NB4 (cell line): ENCODE measurements at regions not wholly inside any gene's neighbourhood (a gene's known extent, or its start where the extent isn't known, plus 50 kb on each side); places are given as distances from the start of the nearest gene placed in this dataset.

Experiments used
- CTCF ChIP-seq: IDR thresholded peaks from one replicate; pipeline ENCODE4 v1.5.1; 2012; ENCODE audit warnings: low read depth, low read length
- MYC ChIP-seq: IDR thresholded peaks from 2 replicates; pipeline ENCODE4 v1.6.1; 2011; ENCODE audit warnings: low read depth, low read length
- POLR2A ChIP-seq: IDR thresholded peaks from 2 replicates; pipeline ENCODE4 v1.6.1; 2011; ENCODE audit warnings: mild to moderate bottlenecking; ENCODE audit not compliant: insufficient read length; ENCODE audit errors: extremely low read depth
- TF ChIP-seq, protein P1 (sequence below): IDR thresholded peaks from 2 replicates; pipeline ENCODE4 v1.6.1; 2011; ENCODE audit warnings: low read depth, low read length

DNA sequence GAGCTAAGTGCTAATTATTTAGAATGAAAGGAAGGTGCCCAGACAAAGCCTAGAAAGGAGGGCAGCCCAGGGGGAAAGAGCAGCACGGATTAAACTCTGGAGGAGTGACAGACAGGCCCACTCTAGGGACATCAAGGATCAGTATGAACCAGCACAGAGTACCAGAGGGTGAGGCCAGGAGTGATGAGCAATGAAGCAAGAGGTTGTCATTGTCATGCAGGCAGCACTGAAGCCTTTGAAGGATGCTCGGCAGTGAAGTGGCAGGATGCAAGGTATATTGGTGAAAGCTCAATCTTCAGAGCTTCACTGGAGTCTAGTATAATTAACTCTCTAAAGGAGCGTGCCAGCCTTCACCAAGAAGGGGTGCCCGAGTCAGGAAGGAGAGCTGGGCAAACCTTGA is 112.0 kb upstream of the INHBA start:
- TF ChIP-seq CTCF (no peak), POLR2A (no peak), MYC (no peak)
- TF ChIP-seq, protein P1, sequence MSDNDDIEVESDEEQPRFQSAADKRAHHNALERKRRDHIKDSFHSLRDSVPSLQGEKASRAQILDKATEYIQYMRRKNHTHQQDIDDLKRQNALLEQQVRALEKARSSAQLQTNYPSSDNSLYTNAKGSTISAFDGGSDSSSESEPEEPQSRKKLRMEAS, result no peak
